HG03558 (cell line): ENCODE measurements at regions not wholly inside any gene's neighbourhood (a gene's known extent, or its start where the extent isn't known, plus 50 kb on each side); places are given as distances from the start of the nearest gene placed in this dataset.

Source experiments
- ATAC-seq: cut with Tn5 transposase; IDR thresholded peaks from one replicate; pipeline ENCODE4 v1.9.1; 2021; ENCODE audit warnings: moderate number of reproducible peaks; ENCODE audit not compliant: unreplicated experiment; ENCODE audit errors: extremely low read depth

DNA sequence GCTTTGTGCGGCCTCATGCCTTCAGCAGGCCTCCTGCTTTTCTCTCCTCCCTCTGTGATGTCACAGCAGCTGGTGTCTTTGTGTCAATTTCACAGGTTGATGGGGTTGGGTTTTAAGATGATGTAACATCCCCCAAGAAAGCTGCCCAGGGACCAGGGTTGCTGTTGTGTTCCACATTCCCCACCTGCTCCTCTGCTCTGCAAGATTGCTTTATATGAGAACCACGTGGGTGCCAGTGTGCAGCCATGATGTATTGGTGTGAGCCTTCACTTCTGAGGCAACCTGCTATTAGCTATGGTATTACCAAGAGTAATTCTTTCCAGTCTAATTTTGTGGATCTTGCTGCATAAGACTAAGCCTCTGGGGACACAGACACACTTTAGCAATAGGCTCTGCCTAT lies 213.0 kb upstream of the ADAMTS16 start:
- ATAC-seq: no peak

DNA sequence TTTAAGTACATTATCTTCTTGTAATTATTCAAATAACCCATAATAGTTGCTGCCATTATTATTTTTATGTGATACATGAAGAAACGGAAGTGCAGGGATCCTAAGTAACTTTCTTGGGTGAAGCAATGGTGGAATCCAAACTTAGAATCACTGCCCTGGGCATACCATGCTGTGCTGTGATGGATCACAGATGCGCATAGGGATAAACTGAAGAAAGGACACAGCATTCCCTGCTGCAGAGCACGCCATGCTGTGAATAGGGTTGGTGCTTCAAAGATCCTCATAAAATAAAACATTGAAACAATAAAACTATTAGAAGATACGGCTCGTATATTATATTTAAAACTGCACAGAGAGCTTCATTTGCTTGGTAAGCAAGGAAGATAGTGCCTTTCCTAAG lies 211.7 kb upstream of the ADAMTS16 start:
- ATAC-seq: no peak

DNA sequence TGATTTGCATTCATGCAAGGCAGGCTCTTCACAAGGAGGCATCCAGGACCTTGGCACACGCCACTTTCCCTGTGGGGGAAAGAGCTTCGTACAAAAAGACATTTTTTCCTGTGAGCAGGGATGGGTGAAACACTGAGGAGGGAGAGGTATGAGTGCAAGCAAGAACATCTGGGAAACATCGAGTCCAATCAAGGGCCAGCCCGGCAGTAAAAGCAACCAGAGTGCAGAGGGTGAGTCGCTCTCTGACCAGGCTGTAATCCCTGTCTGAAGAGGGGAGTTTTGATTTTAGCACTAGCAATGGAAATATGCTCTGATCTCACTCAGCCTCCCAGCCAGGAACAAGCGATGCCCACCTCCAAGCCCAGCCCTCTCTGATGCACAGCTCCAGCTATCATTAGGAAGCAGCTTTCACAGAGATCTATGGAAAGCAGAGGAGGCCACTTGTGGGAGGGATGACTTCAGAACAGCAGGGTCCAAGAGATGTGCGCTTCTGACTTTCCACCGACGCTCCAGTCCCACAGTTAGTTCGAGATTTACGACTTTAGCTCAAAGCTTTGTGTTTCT lies 211.0 kb upstream of the ADAMTS16 start:
- no peak for ATAC-seq

DNA sequence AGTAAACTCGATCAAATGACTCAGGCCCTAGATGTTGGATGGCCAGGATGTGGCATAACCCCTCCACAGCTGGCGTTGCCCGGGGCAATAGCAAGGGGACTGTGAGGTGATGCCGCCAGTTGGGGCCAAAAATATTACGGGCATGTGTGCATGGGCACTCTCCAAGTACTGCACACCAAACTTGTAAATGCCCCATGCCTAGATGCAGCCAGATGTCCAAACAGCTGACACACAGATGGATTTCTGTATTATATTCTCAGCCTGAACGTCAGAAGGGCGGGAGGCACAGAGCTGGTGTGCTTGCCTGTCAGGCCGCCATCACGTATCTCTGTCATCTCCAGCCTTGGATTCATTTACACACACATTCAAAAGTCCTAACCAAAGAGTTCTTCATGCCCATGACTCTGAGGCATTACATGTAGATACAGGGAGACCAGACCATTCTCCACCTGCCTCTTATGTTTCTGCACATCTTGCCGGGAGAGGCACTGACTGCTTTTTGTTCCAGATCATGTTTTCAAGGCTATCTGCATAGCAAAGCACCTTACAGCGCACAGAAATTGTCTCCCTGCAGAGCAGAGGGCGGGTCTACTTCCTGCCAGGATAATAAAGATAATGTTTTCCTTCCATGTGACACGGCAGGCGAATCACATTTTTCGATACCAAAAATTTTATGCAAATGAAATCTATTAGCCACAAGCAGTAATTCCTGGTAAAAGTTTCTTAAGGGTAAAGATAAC lies 200.9 kb upstream of the ADAMTS16 start:
- no peak for ATAC-seq

DNA sequence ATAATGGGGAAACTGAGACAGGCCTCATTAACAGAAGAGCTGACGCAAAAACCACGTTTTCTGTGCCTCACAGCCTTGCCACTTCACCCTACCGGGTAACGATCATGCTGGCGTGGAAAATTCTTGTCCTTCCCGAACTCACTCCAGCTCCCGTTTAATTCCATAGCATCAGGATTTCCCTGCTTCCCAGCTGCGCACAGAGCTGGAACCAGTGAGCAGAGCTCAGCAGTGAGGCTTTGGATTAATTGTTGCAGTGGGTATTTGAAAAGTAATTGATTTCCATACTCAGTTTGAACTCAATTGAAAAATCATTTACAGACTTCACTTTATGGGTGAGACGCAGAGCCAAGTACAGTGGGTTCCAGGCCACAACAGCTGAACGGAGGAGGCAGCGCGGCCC lies 199.0 kb upstream of the ADAMTS16 start:
- no peak for ATAC-seq

DNA sequence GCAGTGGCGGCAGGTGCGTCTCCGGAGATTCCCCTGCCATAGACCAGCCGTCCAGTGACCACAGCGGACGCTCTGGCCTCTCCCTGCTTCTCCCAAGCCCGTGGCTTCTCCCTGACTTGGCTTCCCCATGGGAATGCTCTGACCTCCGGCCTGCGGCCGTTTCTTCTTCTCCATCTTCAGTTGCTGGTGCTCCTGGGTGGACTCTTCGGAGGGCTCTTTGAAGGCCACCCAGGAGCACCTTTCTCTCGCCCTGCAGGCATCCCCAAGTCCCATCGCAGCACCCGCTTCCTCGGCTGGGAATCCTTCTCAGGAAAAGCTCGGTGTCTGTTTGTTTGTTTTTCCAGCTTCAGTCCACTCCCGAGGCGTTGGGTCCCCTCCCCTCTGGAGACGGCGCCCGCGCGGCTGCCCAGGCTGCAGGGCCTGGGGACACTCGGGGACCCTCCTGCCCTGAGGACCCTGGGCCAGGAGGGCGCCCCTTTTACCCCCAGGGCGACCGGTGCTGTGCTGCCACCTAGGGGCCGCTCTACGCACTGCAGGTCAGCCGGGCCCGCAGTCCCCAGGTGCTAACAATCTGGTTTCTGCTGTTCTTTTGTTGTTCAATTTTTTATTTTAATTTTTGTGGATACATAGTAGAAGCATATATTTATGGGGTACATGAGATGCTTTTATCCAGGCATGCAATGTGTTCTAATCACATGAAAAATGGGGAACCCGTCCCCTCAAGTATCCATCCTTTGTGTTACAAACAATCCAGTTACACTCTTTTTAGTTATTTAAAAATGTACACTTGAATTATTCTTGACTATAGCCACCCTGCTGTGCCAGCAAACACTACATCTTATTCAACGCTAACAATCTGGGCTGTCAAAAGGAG lies 197.9 kb upstream of the ADAMTS16 start:
- no peak for ATAC-seq

DNA sequence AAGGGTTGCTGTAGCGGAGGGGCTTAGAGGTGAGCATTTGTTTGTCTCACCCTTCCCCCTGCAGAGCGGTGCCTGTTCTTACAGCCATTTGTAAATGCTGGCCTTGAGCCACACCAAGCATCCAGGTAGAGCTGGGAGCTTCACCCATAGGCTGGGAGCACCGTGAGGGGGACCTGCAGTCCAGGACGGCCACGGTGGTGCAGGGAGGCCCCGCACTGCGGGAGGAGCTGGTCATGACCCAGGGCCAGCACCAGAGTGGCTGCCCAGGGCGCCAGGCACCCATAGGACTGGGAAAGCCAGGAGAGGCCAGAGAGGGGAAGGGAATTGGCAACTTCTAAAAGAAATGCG lies 197.3 kb upstream of the ADAMTS16 start:
- ATAC-seq: no peak

DNA sequence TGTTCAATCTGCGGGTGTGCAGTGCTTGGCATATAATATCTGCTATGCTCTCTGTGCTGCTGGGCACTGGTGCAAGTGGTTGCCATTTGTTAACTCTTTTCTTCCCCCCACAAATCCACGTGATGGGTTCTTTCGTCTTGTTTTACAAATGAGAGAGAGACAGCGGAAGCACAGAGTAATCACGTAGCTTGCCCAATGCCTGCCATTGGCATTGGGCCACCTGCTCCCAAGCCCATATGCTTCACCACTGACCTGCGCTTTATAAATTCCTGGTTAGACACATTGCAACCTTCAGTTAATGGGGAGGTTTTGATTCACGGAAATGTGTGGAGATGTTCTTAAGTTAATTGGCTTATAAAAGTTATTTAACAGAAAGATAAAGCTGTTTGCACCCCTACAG lies 194.8 kb upstream of the ADAMTS16 start:
- ATAC-seq: no peak

DNA sequence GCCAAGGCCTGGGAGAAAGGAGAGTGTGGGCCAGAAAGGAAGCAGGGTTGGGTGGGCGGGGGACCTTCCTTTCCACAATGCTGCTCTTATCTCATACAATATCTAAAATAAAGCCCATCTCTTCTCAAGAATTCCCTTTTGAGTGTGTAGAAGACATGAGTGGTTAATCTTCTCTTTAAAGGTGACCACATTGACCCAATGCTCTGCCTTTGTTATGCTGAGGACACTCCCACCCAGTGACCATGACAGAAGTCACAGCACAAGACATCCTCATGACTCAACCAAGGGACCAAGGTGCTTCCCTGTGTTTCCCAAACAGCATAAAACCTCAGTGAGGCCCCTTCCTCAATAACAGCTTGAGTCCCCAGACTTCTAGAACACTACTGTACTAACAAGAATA lies 193.0 kb upstream of the ADAMTS16 start:
- ATAC-seq: no peak

DNA sequence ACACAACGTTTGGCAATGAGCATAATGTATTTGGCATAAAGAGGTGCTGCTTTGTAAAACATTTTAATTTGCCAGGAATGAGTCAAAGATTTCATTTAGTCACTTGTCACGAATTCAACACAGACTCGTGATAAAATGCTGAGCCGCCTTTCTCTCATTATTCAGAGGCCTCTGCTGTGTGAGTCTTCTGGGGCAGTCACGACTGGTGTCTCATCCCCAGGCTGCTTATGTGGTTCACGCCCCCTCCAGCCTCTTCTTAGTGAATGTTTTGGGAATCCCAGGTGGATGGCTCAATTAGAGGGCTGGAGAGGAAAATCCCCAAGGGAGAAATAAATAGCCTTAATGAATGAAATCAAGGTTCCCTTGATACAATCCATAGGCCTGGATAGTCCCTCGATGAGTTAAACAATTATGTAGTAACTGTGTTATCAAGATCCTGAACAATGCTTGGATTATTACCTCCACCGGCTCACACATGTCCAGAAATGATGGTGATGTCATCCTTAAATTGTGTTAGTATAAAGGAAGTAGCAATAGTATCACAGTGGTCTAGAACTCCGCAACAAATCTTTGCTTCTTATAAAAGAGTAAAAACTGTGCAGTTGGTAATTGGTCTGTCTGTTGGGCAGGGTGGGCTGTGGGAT lies 192.1 kb upstream of the ADAMTS16 start:
- ATAC-seq: no peak

DNA sequence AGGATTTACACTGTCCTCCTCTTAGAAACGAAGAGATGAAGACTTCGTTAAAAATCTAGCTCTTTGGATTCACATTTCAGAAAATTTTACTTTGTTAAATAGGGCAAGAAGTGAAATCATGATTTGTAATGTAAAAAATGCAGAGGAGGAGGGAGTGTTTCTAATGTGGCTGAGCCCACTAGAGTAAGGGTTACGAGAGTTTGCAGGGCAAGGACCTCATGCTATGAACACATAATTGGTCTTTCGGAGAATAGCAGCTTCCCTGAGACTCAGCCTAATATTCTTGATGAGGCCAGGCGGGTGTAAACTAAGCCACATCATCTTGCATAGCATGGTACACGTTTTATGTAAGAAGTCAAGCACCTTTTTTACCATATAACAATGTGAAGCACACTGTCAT lies 191.0 kb upstream of the ADAMTS16 start:
- ATAC-seq: no peak

DNA sequence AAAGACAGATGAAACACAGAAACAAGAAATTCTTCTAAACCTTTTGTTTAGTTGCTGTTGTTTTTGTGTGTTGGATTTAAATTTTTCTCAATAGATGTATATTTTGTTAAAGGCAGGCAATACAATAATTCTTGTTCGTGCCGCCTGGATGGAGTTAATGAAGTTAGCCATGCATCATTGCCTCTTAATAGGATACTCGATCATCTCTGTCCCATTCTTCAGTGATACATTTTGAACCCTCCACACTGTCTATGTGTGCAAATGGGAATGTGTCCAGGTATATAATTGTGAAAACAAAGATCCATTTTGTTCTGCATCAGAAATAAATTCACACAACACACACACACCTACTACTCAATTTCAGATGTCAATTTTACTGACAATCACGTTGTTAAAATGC lies 186.6 kb upstream of the ADAMTS16 start:
- no peak for ATAC-seq

DNA sequence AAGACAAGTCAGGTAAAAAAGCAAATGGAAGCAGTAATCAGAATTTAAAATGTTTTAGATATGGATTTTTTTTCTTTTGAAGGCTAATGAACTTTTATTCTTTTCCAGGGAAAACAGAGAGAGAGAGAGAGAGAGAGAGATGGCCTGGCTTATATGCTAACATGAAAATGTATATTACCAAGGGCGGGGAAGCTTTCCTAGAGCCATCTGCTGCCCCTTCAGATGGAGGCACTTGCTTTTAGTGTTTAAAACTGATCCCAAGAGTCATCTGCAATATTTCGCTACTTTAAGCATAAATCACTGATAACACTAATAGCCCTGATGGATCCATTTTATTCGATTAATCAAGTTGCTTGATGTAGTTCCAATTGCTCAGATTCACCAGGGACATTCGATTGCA lies 186.1 kb upstream of the ADAMTS16 start:
- no peak for ATAC-seq

DNA sequence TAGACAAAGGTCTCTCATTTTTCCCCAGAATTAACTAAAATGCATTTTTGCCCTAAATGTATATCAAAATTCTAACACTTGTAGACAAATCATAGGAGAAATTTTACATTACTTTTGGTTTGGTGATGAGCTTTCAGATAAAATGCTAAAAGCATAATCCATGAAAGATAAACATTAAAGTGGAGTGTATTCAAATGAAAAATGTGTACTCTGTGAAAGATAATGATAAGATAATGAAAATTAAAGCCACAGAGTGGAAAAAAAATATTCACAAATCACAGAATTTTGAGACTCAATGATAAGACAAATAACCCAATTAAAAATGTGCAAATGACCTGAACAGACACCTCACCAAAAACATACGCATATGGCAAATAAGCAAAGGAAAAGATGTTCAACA lies 176.9 kb upstream of the ADAMTS16 start:
- ATAC-seq: no peak

DNA sequence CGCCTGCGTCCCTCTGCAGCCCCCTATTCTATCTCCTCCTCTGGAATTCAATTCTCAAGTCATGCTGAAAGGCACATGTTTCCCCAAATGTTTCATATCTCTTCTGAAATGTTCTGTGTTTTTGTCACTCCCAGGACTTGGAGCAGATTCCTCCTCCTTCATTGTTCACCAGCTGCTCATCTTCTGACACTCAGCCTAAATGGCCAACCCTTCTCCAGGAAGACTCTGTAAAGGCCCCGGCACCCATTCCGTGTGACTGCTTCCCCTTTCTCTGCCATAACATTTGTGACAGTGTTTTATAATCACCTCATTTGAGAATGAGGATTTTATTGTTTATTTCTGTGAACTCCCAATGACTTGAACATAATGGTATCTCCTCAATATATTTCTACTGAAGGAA lies 170.8 kb upstream of the ADAMTS16 start:
- no peak for ATAC-seq

DNA sequence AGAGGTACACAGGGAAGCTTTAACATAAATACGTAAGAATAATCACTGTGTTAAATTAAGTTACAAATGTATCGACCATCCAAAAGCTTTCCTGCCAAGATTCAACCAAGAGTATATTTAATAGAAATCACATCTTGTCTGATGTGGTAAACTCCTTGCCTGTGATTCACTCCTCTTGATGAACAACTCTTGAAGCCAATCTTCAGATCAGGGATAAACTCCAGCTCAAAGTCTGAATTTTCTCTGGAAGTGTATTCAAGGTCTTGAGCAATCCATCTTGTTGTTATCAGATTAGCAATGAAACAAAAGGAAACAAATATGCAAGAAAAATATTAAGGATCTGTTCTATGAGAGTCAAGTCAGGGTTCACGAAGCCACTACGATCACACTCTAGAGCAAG lies 170.0 kb upstream of the ADAMTS16 start:
- ATAC-seq: no peak

DNA sequence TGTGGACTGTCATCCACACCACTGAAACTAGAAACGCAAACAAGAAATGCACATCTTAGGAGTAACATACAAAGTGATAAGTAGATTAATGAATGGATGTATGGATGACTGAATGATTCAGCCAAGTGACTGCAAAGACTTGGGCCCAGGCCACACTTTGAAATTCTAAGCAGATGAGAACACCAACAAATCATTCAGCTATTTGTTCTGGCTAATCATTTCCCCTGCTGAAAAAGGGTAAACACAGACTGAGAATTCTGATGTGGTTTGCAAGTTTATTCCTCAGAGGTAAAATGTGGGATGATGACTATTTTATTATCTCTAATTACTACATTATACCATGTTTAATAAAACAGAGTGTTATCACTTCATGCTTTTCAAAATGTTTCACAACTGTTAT lies 163.2 kb upstream of the ADAMTS16 start:
- no peak for ATAC-seq

DNA sequence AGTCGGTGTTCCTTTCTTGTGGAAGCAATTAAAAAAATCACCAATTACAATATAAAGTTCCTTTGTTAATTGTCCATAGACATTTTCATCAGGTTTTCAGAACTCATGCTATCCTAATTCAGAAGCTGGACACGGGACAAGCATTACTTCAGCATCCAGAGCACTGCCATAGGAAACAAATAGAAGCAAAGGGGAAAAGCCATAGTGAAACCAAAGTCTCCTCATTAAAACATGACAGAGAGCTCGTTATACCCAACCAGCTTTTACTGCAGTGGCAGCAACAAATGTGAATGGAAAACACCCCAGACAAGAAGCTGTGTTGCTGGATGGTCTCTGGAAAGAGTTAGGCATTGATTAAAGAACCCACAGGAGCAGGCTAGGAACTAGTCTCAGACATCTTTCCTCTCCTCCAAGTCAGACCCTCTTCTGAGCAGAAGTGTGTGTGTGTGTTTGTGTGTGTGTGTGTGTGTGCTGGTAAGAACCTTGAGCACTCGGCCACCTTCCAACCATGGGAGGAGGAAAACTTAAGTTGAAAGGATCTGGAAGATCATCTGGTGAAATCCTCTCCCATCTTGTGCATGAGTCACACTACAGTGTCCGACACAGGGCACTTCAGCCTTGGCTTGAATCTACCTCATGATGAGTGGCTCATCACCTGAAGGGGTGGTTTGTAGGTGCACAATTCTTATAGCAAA lies 162.6 kb upstream of the ADAMTS16 start:
- no peak for ATAC-seq

DNA sequence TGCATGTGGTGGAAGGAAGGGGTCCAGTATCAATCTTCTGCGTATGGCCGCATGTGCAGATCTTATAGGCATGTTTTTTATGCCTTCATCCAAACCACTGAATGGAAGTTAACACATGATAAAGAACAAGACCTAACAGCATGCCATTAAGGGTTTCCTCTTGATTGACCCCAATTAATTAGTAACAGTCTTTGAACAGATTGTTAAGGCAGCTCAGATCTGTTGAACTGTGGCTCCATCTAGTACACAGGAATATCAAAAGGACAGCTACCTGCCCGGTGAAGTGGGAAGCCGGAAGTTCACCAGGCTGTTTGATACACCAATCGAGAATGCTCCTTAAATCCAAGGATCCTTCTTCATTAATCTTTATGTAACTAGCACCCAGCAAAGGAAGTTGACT lies 159.9 kb upstream of the ADAMTS16 start:
- ATAC-seq: no peak

DNA sequence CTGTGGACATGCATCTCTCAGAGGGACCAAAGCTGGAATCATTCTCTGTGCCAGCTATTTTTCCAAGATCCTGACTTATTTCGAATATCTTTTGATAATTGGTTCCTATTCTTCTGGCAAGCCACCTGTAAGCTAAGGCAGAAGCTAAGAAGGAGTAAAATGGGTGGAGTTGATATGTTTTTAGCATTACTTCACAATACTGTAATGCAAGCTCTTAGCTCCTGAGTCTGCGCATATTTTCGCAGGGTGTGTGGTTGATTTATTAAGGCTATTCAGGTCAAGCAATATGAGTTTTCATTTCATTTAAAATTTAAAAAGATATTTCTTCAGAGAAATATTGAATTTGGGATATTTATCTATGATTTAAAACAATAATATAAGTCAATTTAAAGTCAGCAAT lies 158.5 kb upstream of the ADAMTS16 start:
- ATAC-seq: no peak

DNA sequence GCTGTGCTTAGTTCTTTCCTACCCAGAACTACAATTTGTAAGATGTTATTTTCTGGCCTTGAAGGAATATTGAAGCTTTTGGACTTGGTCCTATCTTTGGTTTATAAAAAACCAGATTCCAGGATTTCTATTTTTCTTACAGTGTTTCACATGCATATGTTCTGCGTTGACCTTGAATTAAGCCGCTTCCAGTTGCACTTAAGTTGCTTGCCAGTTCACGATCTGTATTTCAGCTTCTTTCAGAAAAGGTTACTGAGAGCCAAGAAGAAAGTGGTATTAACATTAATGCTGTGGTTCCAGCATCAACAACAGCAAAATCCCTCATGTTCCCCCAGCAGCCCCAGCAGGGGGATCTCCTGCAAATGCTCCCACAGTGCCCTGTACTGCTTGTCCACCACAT lies 156.4 kb upstream of the ADAMTS16 start:
- no peak for ATAC-seq
